GM12873 (cell line): ENCODE measurements at regions not wholly inside any gene's neighbourhood (a gene's known extent, or its start where the extent isn't known, plus 50 kb on each side); places are given as distances from the start of the nearest gene placed in this dataset.

Experiments used
- CTCF ChIP-seq: IDR thresholded peaks from 2 replicates; pipeline ENCODE4 v1.5.1; 2012; ENCODE audit warnings: low read depth, mild to moderate bottlenecking, moderate library complexity, low read length, control low read depth; ENCODE audit not compliant: insufficient read depth; ENCODE audit errors: missing control alignments

- no peak for TF ChIP-seq CTCF
Observed at GRCh38 chr12:75786070-75786469, 245.5 kb downstream of the PHLDA1 start.

DNA sequence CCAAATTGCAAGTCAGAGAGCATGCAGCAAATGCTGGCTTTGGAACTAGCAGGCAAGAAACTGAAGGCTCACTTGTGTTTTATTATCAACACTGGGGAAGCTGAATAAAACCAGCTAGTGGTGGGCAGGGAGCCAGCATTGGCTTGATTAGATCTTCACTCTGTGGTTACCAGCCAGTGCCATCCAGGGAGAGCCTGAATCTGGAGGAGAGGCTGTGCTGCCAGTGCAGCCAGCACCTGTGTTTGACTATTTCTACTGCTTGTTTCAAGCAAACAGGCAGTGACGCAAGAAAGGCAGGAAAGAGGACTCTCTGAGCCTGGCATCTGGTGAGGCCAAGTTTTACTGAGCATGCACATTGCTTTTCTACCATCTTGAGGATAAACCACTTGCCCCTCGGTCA lies 247.0 kb downstream of the PHLDA1 start:
- no peak for TF ChIP-seq CTCF

GRCh38 chr12:75783093-75783877 lies 248.3 kb downstream of the PHLDA1 start:
- TF ChIP-seq CTCF = no peak

DNA sequence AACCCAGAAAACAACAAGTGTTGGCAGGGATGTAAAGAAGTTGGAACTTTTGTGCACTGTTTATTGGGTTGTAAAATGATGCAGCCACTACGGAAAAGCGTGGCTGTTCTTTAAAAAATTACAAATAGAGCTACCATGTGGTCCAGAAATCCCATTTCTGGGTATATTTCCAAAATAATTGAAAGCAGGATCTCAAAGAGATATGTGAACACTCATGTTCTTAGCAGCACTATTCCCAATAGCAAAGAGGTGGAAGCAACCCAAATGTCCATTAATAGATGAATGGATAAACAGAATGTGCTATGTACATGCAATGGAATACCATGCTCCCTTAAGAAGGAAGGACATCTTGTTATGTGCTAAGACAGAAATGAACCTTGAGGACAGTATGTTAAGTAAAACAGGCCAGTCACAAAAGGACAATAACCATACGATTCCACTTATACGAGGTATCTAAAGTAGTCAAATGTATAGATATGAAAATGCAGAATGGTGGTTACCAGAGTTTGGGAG lies 249.5 kb downstream of the PHLDA1 start:
- no peak for TF ChIP-seq CTCF

DNA sequence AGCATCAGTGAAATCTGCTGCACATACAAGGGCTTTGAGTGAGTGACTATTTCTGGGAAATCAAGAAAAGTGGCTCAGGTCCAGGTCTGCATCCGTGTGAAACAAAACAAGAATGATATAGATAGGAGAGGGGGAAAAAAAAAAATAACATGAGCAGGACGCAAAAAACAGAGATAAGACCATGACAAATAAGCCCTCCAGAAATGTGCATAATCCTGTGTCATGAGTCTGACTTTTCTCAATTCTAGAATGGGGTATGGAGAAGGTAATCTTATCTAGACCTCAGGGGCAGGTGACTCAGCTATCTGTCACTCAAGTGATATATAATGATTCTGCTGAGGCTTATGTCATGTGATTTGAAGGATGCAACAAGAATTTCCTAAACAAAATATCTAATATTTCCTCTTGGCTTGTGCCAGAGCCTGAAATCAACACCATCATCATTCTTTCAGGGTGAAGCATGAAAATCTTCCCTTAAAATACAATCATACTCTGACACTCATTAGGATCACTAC lies 250.0 kb downstream of the PHLDA1 start:
- no peak for TF ChIP-seq CTCF

- no peak for TF ChIP-seq CTCF
Observed at GRCh38 chr12:75779891-75780496, 251.6 kb downstream of the PHLDA1 start.

- no peak for TF ChIP-seq CTCF
Observed at GRCh38 chr12:75774261-75775052, 257.1 kb downstream of the PHLDA1 start.
